Esophagus squamous epithelium (tissue), 4 donors: ENCODE measurements at regions not wholly inside any gene's neighbourhood (a gene's known extent, or its start where the extent isn't known, plus 50 kb on each side); places are given as distances from the start of the nearest gene placed in this dataset.

Experiments
- CTCF ChIP-seq, 6 experiments: fragments of 450-650 bp in 4 of 6; fragments of 200-600 bp in 2 of 6; sonication (generic) in 2 of 6; IDR thresholded peaks; one replicate each; pipeline ENCODE4 v1.5.1; 2016 to 2019; ENCODE audit warnings: antibody characterized with exemption in 6 of 6, mild to moderate bottlenecking in 4 of 6, moderate library complexity in 4 of 6
- POLR2A ChIP-seq, 4 donors: fragments of 450-650 bp; IDR thresholded peaks; one replicate each; pipeline ENCODE4 v1.6.1; 2017; ENCODE audit warnings: antibody characterized with exemption in 4 of 4, mild to moderate bottlenecking in 4 of 4, moderate library complexity in 3 of 4

- no peak for TF ChIP-seq CTCF (IDR thresholded peaks at IDR 0.05)
- no peak for TF ChIP-seq POLR2A (IDR thresholded peaks at IDR 0.05)
Observed at GRCh38 chr9:101930783-101931182, 192.3 kb upstream of the GRIN3A start.
